Common myeloid progenitor, CD34-positive (primary cell): ENCODE measurements at regions not wholly inside any gene's neighbourhood (a gene's known extent, or its start where the extent isn't known, plus 50 kb on each side); places are given as distances from the start of the nearest gene placed in this dataset.
"Not testable (repeated sequence)": the region's sequence is repeated elsewhere in the genome, so short reads cannot be mapped to it uniquely, and the experiment has no call there.

Experiments
- CTCF ChIA-PET: fragments of 350-600 bp; sonication (Branson Sonifier 250); formaldehyde crosslinking; loops from one replicate; lab custom pipeline; 2021; ENCODE audit warnings: antibody characterized with exemption; lab: Charles Lee
- POLR2A ChIA-PET: fragments of 350-600 bp; sonication (Branson Sonifier 250); formaldehyde crosslinking; loops from one replicate; lab custom pipeline; 2021; ENCODE audit warnings: antibody characterized with exemption; lab: Charles Lee
- DNase-seq, 3 donors: peaks; one replicate each; pipeline versions ENCODE4 v3.0.0 to v3.0.0-alpha.2; 2013
- H3K27ac ChIP-seq, 2 experiments: 1 replicate in 1 of 2; 2 replicates in 1 of 2; pipeline ENCODE4 v1.7.0; 2013; ENCODE audit warnings: inconsistent platforms in 2 of 2, low read length in 2 of 2, mild to moderate bottlenecking in 2 of 2, low read depth in 1 of 2, moderate library complexity in 1 of 2; ENCODE audit not compliant: severe bottlenecking in 2 of 2, insufficient read depth in 1 of 2, poor library complexity in 1 of 2
- H3K27me3 ChIP-seq, 5 experiments: replicated peaks in 2 of 5; 1 replicate in 3 of 5; 2 replicates in 2 of 5; pipeline versions ENCODE4 v1.6.1 to v1.7.0; 2013; ENCODE audit warnings: low read length in 4 of 5, mild to moderate bottlenecking in 2 of 5, moderate library complexity in 2 of 5, inconsistent platforms in 1 of 5; ENCODE audit not compliant: insufficient read depth in 5 of 5, control insufficient read depth in 4 of 5
- H3K36me3 ChIP-seq, 4 experiments: 1 replicate in 2 of 4; 2 replicates in 2 of 4; pipeline versions ENCODE4 v1.6.1 to v1.7.0; 2013; ENCODE audit warnings: low read length in 3 of 4, control low read depth in 1 of 4, mild to moderate bottlenecking in 1 of 4; ENCODE audit not compliant: control insufficient read depth in 4 of 4, insufficient read depth in 4 of 4
- H3K4me1 ChIP-seq, 4 experiments: 1 replicate in 3 of 4; 2 replicates in 1 of 4; pipeline versions ENCODE4 v1.6.1 to v1.7.1; 2013; ENCODE audit warnings: low read length in 3 of 4, mild to moderate bottlenecking in 3 of 4, control low read depth in 1 of 4, inconsistent platforms in 1 of 4, moderate library complexity in 1 of 4; ENCODE audit not compliant: control insufficient read depth in 4 of 4, insufficient read depth in 4 of 4; ENCODE audit errors: control extremely low read depth in 1 of 4
- H3K4me3 ChIP-seq, 7 experiments: 1 replicate in 4 of 7; 2 replicates in 3 of 7; pipeline versions ENCODE4 v1.5.1 to v1.7.0; 2013; ENCODE audit warnings: mild to moderate bottlenecking in 7 of 7, low read length in 6 of 7, moderate library complexity in 6 of 7, inconsistent platforms in 2 of 7, low read depth in 2 of 7, control low read depth in 1 of 7; ENCODE audit not compliant: insufficient read depth in 4 of 7, control insufficient read depth in 1 of 7; ENCODE audit errors: extremely low read depth in 1 of 7
- H3K9me3 ChIP-seq, 5 experiments: 1 replicate in 4 of 5; 2 replicates in 1 of 5; pipeline versions ENCODE4 v1.6.1 to v1.7.1; 2013; ENCODE audit warnings: low read length in 4 of 5, mild to moderate bottlenecking in 2 of 5, inconsistent platforms in 1 of 5, low read depth in 1 of 5, moderate library complexity in 1 of 5; ENCODE audit not compliant: control insufficient read depth in 4 of 5, insufficient read depth in 2 of 5; ENCODE audit errors: control extremely low read depth in 1 of 5
- WGBS: methylation state at CpG from one replicate; pipeline ENCODE4 v1.1.5; 2013; ENCODE audit not compliant: insufficient coverage; 5-methylcytosine and 5-hydroxymethylcytosine counted together

GRCh38 chr6:15887491-15888461 is 224.9 kb upstream of the DTNBP1 start:
- no peak overlapping the region for H3K27ac ChIP-seq
- no peak for DNase-seq
- no peaks in the 10 kb centered on the region for H3K27me3 ChIP-seq
- POLR2A ChIA-PET, result no interaction called here
- no peak overlapping the region for H3K4me3 ChIP-seq
- H3K36me3 ChIP-seq, result no peaks in the 10 kb centered on the region
- CTCF ChIA-PET, result interaction anchor here (1.6 kb wide), 1 partner anchor 9 kb away, joined by 3 read pairs; no protein-coding TSS in a partner anchor
- WGBS, result 69% methylated on average over 6 of the region's 10 CpGs
- H3K9me3 ChIP-seq, result peaks cover 0 to 3% (median 0%) of the 10 kb centered on the region in 5 experiments
- H3K4me1 ChIP-seq, result peaks cover 4 to 16% (median 10%) of the 10 kb centered on the region in 4 experiments

- Histone ChIP-seq H3K4me3 (no peak overlapping the region), H3K4me1 (peaks cover 6 to 24% (median 18%) of the 10 kb centered on the region in 4 experiments), H3K36me3 (no peaks in the 10 kb centered on the region), H3K27ac (no peak overlapping the region), H3K27me3 (no peaks in the 10 kb centered on the region), H3K9me3 (peaks cover 0 to 3% (median 0%) of the 10 kb centered on the region in 5 experiments)
- ChIA-PET CTCF (no interaction called here), POLR2A (no interaction called here)
- 95% methylated on average over 3 of the region's 5 CpGs for WGBS
- DNase-seq, result no peak
These were observed 222.8 kb upstream of the DTNBP1 start for GRCh38 chr6:15885624-15886023.

GRCh38 chr6:15883593-15883992 is 220.8 kb upstream of the DTNBP1 start:
- H3K27me3 ChIP-seq, H3K4me3 ChIP-seq, H3K36me3 ChIP-seq, POLR2A ChIA-PET, DNase-seq, H3K9me3 ChIP-seq, H3K27ac ChIP-seq: not testable (repeated sequence)
- WGBS, result no CpG with 5 or more reads among the region's 10 CpGs
- peaks cover 16 to 44% (median 38%) of the 10 kb centered on the region in 4 experiments for H3K4me1 ChIP-seq
- CTCF ChIA-PET, result interaction anchor here (1.1 kb wide), 1 partner anchor 11 kb away, joined by 3 read pairs; no protein-coding TSS in a partner anchor

GRCh38 chr6:15882915-15883314 is 220.1 kb upstream of the DTNBP1 start:
- no peak for DNase-seq
- POLR2A ChIA-PET, result interaction anchor here (0.6 kb wide), 1 partner anchor 10 kb away, joined by 3 read pairs; no protein-coding TSS in a partner anchor
- no peaks in the 10 kb centered on the region for H3K27me3 ChIP-seq
- H3K4me3 ChIP-seq, result no peak overlapping the region
- peaks cover 0 to 3% (median 0%) of the 10 kb centered on the region in 5 experiments for H3K9me3 ChIP-seq
- H3K4me1 ChIP-seq, result peaks cover 16 to 48% (median 43%) of the 10 kb centered on the region in 4 experiments
- WGBS, result 67% methylated on average over 1 of the region's 6 CpGs
- no peak overlapping the region for H3K27ac ChIP-seq
- CTCF ChIA-PET, result interaction anchor here (1.1 kb wide), 1 partner anchor 11 kb away, joined by 3 read pairs; no protein-coding TSS in a partner anchor
- H3K36me3 ChIP-seq, result no peaks in the 10 kb centered on the region

GRCh38 chr6:15882345-15882744 is 219.5 kb upstream of the DTNBP1 start:
- no peak overlapping the region for H3K4me3 ChIP-seq
- H3K36me3 ChIP-seq, result no peaks in the 10 kb centered on the region
- no peak overlapping the region for H3K27ac ChIP-seq
- WGBS, result 100% methylated on average over 2 of the region's 4 CpGs
- POLR2A ChIA-PET, result interaction anchor here (0.6 kb wide), 1 partner anchor 9 kb away, joined by 3 read pairs; no protein-coding TSS in a partner anchor
- peaks cover 0 to 3% (median 0%) of the 10 kb centered on the region in 5 experiments for H3K9me3 ChIP-seq
- H3K4me1 ChIP-seq, result peaks cover 19 to 47% (median 42%) of the 10 kb centered on the region in 4 experiments
- H3K27me3 ChIP-seq, result no peaks in the 10 kb centered on the region
- no peak for DNase-seq
- CTCF ChIA-PET, result no interaction called here

- Histone ChIP-seq H3K27me3 (no peaks in the 10 kb centered on the region), H3K9me3 (peaks cover 0 to 3% (median 0%) of the 10 kb centered on the region in 5 experiments), H3K4me1 (peaks cover 22 to 53% (median 49%) of the 10 kb centered on the region in 4 experiments), H3K36me3 (no peaks in the 10 kb centered on the region), H3K4me3 (no peak overlapping the region), H3K27ac (no peak overlapping the region)
- 25% methylated on average over 3 of the region's 3 CpGs for WGBS
- ChIA-PET CTCF (interaction anchor here (1.2 kb wide), 1 partner anchor 19 kb away, joined by 3 read pairs; no protein-coding TSS in a partner anchor), POLR2A (no interaction called here)
- DNase-seq, result peak; percentile 22 to 86 (median 80)
These were observed 218.3 kb upstream of the DTNBP1 start for GRCh38 chr6:15881150-15881549.
